ENCODE measurements at regions not wholly inside any gene's neighbourhood (a gene's known extent, or its start where the extent isn't known, plus 50 kb on each side); places are given as distances from the start of the nearest gene placed in this dataset.

DNA sequence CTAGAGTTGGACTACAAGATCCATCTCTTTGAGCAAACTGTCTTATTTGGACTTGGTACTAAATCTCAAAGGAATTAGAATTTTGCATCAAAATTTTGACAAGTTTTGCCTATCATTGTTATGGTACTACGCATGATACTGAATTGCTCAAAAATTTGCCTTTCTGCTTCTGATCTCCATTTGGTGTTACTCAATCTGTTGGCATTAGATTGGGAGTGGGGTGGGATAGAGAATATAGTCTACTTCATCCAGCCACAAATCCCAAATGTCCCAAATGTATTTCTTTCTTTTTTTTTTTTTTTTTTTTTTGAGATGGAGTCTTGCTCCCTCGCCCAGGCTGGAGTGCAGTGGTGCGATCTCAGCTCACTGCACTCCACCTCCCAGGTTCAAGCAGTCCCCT, 204.8 kb downstream of the TANC2 start:
- H3K79me2 ChIP-seq (ENCODE audit: insufficient read depth, low read length) = no peaks in the 10 kb centered on the region

GRCh38 chr17:63171428-63172393, 205.7 kb downstream of the TANC2 start:
- Histone ChIP-seq H3K9me2 (ENCODE audit: low read depth, low read length) (no peaks in the 10 kb centered on the region), H2AFZ (ENCODE audit: low read length) (no peak overlapping the region), H4K20me1 (ENCODE audit: insufficient read depth, low read length) (no peaks in the 10 kb centered on the region), H3K4me3 (ENCODE audit: low read depth, low read length, poor library complexity, severe bottlenecking) (no peak overlapping the region), H3K4me2 (ENCODE audit: low read length) (no peak overlapping the region), H3K9ac (ENCODE audit: low read length) (no peak overlapping the region), H3K4me1 (ENCODE audit: insufficient read depth, low read length, severe bottlenecking) (no peaks in the 10 kb centered on the region), H3K36me3 (ENCODE audit: insufficient read depth, low read length) (no peaks in the 10 kb centered on the region), H3K27me3 (ENCODE audit: insufficient read depth, low read length) (no peaks in the 10 kb centered on the region), H3K27ac (ENCODE audit: low read depth, low read length, poor library complexity, severe bottlenecking) (no peak overlapping the region), H3F3A (ENCODE audit: insufficient read depth, low read length) (no peaks in the 10 kb centered on the region), H3K9me3 (ENCODE audit: low read length) (no peaks in the 10 kb centered on the region), H3K79me2 (ENCODE audit: insufficient read depth, low read length) (no peaks in the 10 kb centered on the region)
- TF ChIP-seq, protein P1, sequence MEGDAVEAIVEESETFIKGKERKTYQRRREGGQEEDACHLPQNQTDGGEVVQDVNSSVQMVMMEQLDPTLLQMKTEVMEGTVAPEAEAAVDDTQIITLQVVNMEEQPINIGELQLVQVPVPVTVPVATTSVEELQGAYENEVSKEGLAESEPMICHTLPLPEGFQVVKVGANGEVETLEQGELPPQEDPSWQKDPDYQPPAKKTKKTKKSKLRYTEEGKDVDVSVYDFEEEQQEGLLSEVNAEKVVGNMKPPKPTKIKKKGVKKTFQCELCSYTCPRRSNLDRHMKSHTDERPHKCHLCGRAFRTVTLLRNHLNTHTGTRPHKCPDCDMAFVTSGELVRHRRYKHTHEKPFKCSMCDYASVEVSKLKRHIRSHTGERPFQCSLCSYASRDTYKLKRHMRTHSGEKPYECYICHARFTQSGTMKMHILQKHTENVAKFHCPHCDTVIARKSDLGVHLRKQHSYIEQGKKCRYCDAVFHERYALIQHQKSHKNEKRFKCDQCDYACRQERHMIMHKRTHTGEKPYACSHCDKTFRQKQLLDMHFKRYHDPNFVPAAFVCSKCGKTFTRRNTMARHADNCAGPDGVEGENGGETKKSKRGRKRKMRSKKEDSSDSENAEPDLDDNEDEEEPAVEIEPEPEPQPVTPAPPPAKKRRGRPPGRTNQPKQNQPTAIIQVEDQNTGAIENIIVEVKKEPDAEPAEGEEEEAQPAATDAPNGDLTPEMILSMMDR (IDR thresholded peaks at IDR 0.05; ENCODE audit: low read length) = no peak
- TF ChIP-seq EZH2 (IDR thresholded peaks at IDR 0.05; ENCODE audit: borderline replicate concordance, low read length) = no peak

More for the DNA sequence above, 204.8 kb downstream of the TANC2 start:
- H3K4me2 ChIP-seq (ENCODE audit: low read length) = no peak overlapping the region
- TF ChIP-seq, protein P1 (IDR thresholded peaks at IDR 0.05; ENCODE audit: low read length) = no peak
- TF ChIP-seq EZH2 (IDR thresholded peaks at IDR 0.05; ENCODE audit: borderline replicate concordance, low read length) = no peak
- no peaks in the 10 kb centered on the region for H3K9me3 ChIP-seq (ENCODE audit: low read length)
- no peak overlapping the region for H3K9ac ChIP-seq (ENCODE audit: low read length)
- H3K27ac ChIP-seq (ENCODE audit: low read depth, low read length, poor library complexity, severe bottlenecking) = no peak overlapping the region
- H3K4me3 ChIP-seq (ENCODE audit: low read depth, low read length, poor library complexity, severe bottlenecking) = no peak overlapping the region
- H3F3A ChIP-seq (ENCODE audit: insufficient read depth, low read length) = no peaks in the 10 kb centered on the region
- no peak overlapping the region for H2AFZ ChIP-seq (ENCODE audit: low read length)
- H3K27me3 ChIP-seq (ENCODE audit: insufficient read depth, low read length) = no peaks in the 10 kb centered on the region
- no peaks in the 10 kb centered on the region for H3K9me2 ChIP-seq (ENCODE audit: low read depth, low read length)
- H4K20me1 ChIP-seq (ENCODE audit: insufficient read depth, low read length) = no peaks in the 10 kb centered on the region
- H3K36me3 ChIP-seq (ENCODE audit: insufficient read depth, low read length) = no peaks in the 10 kb centered on the region
- H3K4me1 ChIP-seq (ENCODE audit: insufficient read depth, low read length, severe bottlenecking) = no peaks in the 10 kb centered on the region

DNA sequence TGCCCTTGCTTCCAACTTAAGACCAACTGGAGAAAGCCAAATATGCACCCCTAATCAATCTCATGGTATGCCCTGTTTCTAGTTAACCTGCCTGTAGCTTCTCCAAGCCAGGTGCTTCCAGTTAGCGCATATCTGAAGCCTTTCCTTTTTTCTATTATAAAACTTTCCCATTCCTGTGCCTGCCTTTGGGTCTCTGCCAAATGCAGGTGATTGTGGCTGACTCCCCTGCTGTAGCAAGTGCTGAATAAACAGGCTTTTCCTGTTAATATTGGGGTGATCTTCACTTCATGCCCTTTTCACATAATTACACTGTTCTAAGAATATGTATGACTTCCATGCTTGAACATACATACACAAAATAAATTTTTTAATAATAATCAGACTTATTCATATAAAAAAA, 207.4 kb downstream of the TANC2 start:
- Histone ChIP-seq H3K9me2 (ENCODE audit: low read depth, low read length) (no peaks in the 10 kb centered on the region), H3K79me2 (ENCODE audit: insufficient read depth, low read length) (no peaks in the 10 kb centered on the region), H3K36me3 (ENCODE audit: insufficient read depth, low read length) (no peaks in the 10 kb centered on the region), H3K4me2 (ENCODE audit: low read length) (no peak overlapping the region), H4K20me1 (ENCODE audit: insufficient read depth, low read length) (no peaks in the 10 kb centered on the region), H3K27ac (ENCODE audit: low read depth, low read length, poor library complexity, severe bottlenecking) (no peak overlapping the region), H3K27me3 (ENCODE audit: insufficient read depth, low read length) (no peaks in the 10 kb centered on the region), H3K9ac (ENCODE audit: low read length) (no peak overlapping the region), H3K4me3 (ENCODE audit: low read depth, low read length, poor library complexity, severe bottlenecking) (no peak overlapping the region), H3K9me3 (ENCODE audit: low read length) (no peaks in the 10 kb centered on the region), H3F3A (ENCODE audit: insufficient read depth, low read length) (no peaks in the 10 kb centered on the region), H2AFZ (ENCODE audit: low read length) (no peak overlapping the region), H3K4me1 (ENCODE audit: insufficient read depth, low read length, severe bottlenecking) (no peaks in the 10 kb centered on the region)
- TF ChIP-seq EZH2 (IDR thresholded peaks at IDR 0.05; ENCODE audit: borderline replicate concordance, low read length) = no peak
- TF ChIP-seq, protein P1 (IDR thresholded peaks at IDR 0.05; ENCODE audit: low read length) = no peak
